CD8-positive, alpha-beta memory T cell (primary cell): ENCODE measurements at regions not wholly inside any gene's neighbourhood (a gene's known extent, or its start where the extent isn't known, plus 50 kb on each side); places are given as distances from the start of the nearest gene placed in this dataset.

ENCODE experiments used
- CTCF ChIA-PET: fragments of 350-600 bp; sonication (Branson Sonifier 250); formaldehyde crosslinking; loops from one replicate; lab custom pipeline; 2021; ENCODE audit warnings: antibody characterized with exemption; lab: Charles Lee
- POLR2A ChIA-PET: fragments of 350-600 bp; sonication (Branson Sonifier 250); formaldehyde crosslinking; loops from one replicate; lab custom pipeline; 2021; ENCODE audit warnings: antibody characterized with exemption; lab: Charles Lee
- DNase-seq, 5 donors: peaks; one replicate each; pipeline versions ENCODE4 v3.0.0 to v3.0.0-alpha.2; 2020 to 2022; ENCODE audit warnings: mixed read lengths in 1 of 5
- H3K27ac ChIP-seq: one replicate; pipeline ENCODE4 v1.7.0; 2013; ENCODE audit warnings: low read depth, mild to moderate bottlenecking, low read length, moderate library complexity
- H3K27me3 ChIP-seq: 2 replicates; pipeline ENCODE4 v1.7.0; 2013; ENCODE audit warnings: low read length, mild to moderate bottlenecking; ENCODE audit not compliant: insufficient read depth, poor library complexity, severe bottlenecking
- H3K36me3 ChIP-seq: 2 replicates; pipeline ENCODE4 v1.7.0; 2013; ENCODE audit warnings: mild to moderate bottlenecking, low read length, moderate library complexity; ENCODE audit not compliant: insufficient read depth
- H3K4me1 ChIP-seq: 2 replicates; pipeline ENCODE4 v1.7.0; 2013; ENCODE audit warnings: mild to moderate bottlenecking, low read length, moderate library complexity; ENCODE audit not compliant: insufficient read depth
- H3K4me3 ChIP-seq: 2 replicates; pipeline ENCODE4 v1.7.0; 2013; ENCODE audit warnings: mild to moderate bottlenecking, low read length
- H3K9me3 ChIP-seq: 2 replicates; pipeline ENCODE4 v1.7.0; 2013; ENCODE audit warnings: mild to moderate bottlenecking, low read length
- H3K27ac Mint-ChIP-seq, 8 donors: one replicate each; pipeline ENCODE4 v1.8.0; 2020 to 2021; ENCODE audit warnings: mixed read lengths in 8 of 8, mild to moderate bottlenecking in 6 of 8, inconsistent platforms in 3 of 8, moderate library complexity in 3 of 8
- H3K27me3 Mint-ChIP-seq, 2 donors: one replicate each; pipeline ENCODE4 v1.8.0; 2020 to 2021; ENCODE audit warnings: mixed read lengths in 2 of 2, mild to moderate bottlenecking in 1 of 2, moderate library complexity in 1 of 2
- H3K36me3 Mint-ChIP-seq, 3 donors: one replicate each; pipeline ENCODE4 v1.8.0; 2020 to 2021; ENCODE audit warnings: mixed read lengths in 3 of 3, inconsistent platforms in 1 of 3, mild to moderate bottlenecking in 1 of 3
- H3K4me1 Mint-ChIP-seq, 3 donors: one replicate each; pipeline ENCODE4 v1.8.0; 2020 to 2021; ENCODE audit warnings: mixed read lengths in 3 of 3, inconsistent platforms in 1 of 3, mild to moderate bottlenecking in 1 of 3
- H3K4me3 Mint-ChIP-seq, 7 donors: one replicate each; pipeline ENCODE4 v1.8.0; 2020 to 2021; ENCODE audit warnings: mixed read lengths in 7 of 7, mild to moderate bottlenecking in 6 of 7, moderate library complexity in 4 of 7, inconsistent platforms in 2 of 7
- H3K9me3 Mint-ChIP-seq, 5 donors: one replicate each; pipeline ENCODE4 v1.8.0; 2020 to 2022; ENCODE audit warnings: mixed read lengths in 5 of 5, mild to moderate bottlenecking in 3 of 5, moderate library complexity in 2 of 5, inconsistent platforms in 1 of 5

DNA sequence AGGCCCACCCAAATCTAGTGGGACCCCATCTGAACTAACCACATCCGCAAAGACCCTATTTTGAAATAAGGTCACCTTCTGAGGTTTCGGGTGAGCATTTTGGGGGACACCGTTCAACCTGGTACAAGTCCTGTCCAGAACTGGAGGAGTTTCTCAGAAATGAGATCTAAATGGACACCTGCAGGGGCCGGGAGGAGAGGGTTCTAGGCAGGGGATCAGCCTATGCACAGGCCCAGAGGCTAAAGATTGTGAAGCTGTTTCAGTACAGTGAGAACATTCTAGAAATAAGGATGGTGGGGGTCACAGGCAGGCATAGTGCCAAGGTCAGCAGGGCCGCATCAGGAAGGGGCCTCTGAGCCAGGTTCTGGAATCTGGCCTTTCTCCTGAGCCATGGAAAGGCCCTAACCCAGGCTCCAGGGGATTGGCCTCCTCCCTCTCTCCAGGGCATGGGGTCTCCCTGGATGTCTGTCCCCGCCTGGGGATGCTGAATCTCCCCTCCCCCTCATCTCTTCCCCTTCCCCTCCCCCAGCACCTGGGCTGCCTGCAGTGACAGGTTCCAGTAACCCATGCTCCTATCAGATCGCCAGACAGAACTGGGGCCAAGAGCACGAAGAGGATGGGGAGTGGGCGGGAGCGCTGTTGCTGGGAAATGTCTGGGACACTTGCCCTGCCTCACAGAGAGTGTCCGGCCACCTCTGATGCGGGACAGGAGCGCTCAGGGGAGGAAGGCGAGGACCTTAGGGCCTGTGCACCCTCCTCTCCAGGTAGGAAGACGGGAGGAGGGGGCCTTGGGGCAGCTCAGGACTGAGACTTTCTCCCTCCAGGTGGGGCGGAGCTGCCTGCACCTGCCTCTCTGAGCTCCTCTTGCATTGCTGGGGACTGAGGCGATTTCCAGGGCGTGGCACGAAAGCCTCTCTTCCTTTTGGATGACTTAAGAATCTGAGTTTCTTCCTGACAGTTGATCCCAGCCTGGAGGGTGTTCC is 321.4 kb upstream of the TNRC6C start:
- no peaks in the 10 kb centered on the region for H3K4me1 Mint-ChIP-seq
- Histone ChIP-seq H3K27ac (no peak overlapping the region), H3K4me1 (no peaks in the 10 kb centered on the region), H3K27me3 (no peaks in the 10 kb centered on the region), H3K9me3 (no peaks in the 10 kb centered on the region), H3K4me3 (no peak overlapping the region), H3K36me3 (no peaks in the 10 kb centered on the region)
- H3K36me3 Mint-ChIP-seq, result peaks cover 0 to 4% (median 0%) of the 10 kb centered on the region in 3 donors
- DNase-seq, result no peak
- ChIA-PET CTCF (no interaction called here), POLR2A (interaction anchor here (0.8 kb wide), 1 partner anchor 8 kb away, joined by 3 read pairs; no protein-coding TSS in a partner anchor)
- no peaks in the 10 kb centered on the region for H3K9me3 Mint-ChIP-seq
- H3K4me3 Mint-ChIP-seq, result no peak overlapping the region
- peaks cover 2 to 19% of the 10 kb centered on the region in 2 donors for H3K27me3 Mint-ChIP-seq
- H3K27ac Mint-ChIP-seq, result peak overlapping the region in 1 of 8 donors; percentile 68

DNA sequence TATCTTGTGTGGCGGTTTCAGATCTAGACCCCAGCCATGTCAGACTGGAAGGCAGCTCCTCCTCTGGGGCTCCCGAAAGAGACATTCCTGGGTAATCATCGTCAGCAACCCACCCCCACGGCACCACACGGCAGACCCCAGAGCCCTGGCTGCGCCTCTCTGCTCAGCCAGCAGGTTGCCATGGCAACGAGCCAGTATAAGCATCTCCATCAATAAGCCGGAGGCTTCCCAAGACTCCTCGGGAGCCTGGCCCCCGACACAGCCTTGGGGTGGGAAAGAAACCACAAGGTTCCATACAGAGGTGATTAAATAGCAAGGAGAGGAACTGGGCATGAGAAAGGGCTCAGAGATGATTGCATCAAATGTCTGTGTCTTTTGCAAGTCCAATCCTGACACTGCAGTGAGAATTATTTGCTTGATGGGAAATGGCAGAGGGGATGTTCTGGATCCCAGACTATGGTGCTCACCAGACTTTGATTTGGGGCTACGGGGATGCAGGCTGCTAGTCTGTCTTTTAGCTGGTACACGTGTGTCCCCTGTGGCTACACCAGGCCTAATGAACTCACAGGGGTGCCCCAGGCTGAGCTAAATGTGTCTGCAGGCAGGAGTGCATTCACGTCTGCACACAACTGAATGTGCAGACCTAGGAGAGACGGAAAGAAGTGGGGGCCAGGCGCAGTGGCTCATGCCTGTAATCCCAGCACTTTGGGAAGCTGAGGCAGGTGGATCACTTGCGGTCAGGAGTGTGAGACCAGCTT is 320.5 kb upstream of the TNRC6C start:
- DNase-seq, result no peak
- Mint-ChIP-seq H3K27me3 (peaks cover 2 to 19% of the 10 kb centered on the region in 2 donors), H3K36me3 (peaks cover 0 to 4% (median 0%) of the 10 kb centered on the region in 3 donors), H3K4me3 (no peak overlapping the region), H3K27ac (no peak overlapping the region), H3K4me1 (no peaks in the 10 kb centered on the region), H3K9me3 (no peaks in the 10 kb centered on the region)
- CTCF ChIA-PET, result no interaction called here
- no peaks in the 10 kb centered on the region for H3K4me1 ChIP-seq
- no peaks in the 10 kb centered on the region for H3K9me3 ChIP-seq
- H3K27ac ChIP-seq, result no peak overlapping the region
- POLR2A ChIA-PET, result no interaction called here
- H3K27me3 ChIP-seq, result no peaks in the 10 kb centered on the region
- no peaks in the 10 kb centered on the region for H3K36me3 ChIP-seq
- H3K4me3 ChIP-seq, result no peak overlapping the region

DNA sequence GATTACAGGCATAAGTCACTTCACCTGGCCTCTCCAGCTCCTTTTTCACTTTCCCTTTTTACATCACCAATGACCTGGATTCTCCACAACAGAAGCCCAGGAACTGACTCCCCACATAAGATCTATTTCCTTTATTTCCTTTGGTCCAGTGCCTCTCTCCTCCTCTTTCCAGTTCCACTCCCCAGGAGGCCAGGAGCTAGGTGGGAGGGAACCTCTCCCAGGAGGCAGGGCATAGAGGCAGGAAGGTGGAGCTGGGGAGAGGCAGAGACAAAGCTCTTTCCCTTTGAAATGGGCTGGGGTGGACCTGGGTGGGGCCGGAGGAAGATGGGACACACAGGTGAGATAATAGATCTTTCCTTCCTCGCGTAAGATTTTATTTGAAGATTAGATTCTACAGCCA is 318.3 kb upstream of the TNRC6C start:
- Histone ChIP-seq H3K27ac (no peak overlapping the region), H3K4me3 (no peak overlapping the region), H3K27me3 (no peaks in the 10 kb centered on the region), H3K9me3 (no peaks in the 10 kb centered on the region), H3K4me1 (peaks cover 8% of the 10 kb centered on the region), H3K36me3 (no peaks in the 10 kb centered on the region)
- peaks cover 2 to 15% of the 10 kb centered on the region in 2 donors for H3K27me3 Mint-ChIP-seq
- ChIA-PET POLR2A (no interaction called here), CTCF (no interaction called here)
- peak overlapping the region in 1 of 8 donors; percentile 27 for H3K27ac Mint-ChIP-seq
- peaks cover 4 to 11% (median 5%) of the 10 kb centered on the region in 3 donors for H3K4me1 Mint-ChIP-seq
- no peak overlapping the region for H3K4me3 Mint-ChIP-seq
- H3K9me3 Mint-ChIP-seq, result no peaks in the 10 kb centered on the region
- DNase-seq, result no peak
- H3K36me3 Mint-ChIP-seq, result peaks cover 0 to 4% (median 0%) of the 10 kb centered on the region in 3 donors

DNA sequence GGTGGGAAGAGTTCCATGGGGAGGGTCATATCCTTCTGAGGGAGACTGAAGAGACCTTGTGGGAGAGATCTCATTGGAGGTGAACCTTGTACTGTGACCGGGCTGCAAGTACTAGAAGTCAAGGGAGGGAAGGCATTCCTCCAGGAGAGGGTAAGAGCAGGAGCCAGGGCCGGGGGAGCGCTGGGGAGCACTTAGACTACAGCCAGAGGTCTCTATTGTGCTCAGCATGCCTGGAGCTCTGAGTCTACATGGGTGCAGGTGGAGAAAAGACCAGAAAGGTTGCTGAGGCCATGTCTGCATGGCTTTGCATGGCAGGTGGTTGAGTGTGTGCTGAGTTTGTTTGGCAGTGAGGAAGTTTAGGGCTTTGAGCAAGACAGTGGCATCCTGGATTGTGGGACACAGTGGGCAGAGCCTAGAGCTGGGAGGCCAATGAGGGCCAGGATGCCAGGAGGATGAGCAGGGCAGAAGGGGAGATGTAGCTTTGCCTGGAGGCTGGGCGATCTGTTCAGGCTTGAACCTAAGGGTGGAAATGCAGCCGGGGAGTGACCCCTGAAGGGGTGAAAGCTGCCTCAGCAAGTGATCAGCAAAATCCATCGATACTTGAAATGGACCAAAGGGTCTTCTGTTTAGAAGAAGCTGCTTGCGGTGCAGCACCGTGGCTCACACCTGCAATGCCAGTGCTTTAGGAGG is 317.4 kb upstream of the TNRC6C start:
- H3K4me1 ChIP-seq, result peaks cover 16% of the 10 kb centered on the region
- H3K4me3 ChIP-seq, result no peak overlapping the region

DNA sequence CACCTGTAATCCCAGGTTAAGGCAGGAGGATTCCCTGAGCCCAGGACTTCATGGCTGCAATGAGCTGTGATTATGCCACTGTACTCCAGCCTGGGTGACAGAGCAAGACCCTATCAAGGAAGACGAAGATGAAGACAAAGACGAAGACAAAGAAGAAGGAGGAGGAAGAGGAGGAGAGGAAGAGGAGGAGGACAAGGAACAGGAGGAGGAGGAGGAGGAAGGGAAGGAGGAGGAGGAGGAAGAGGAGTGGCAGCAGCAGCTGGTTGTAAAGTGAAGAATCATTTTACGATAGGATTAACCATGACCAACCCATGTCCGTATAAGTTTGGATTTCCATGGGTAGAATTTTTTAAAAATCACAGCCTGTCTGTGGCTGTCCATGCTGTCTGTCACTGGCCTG is 316.8 kb upstream of the TNRC6C start:
- no peaks in the 10 kb centered on the region for H3K36me3 Mint-ChIP-seq
- Histone ChIP-seq H3K9me3 (no peaks in the 10 kb centered on the region), H3K4me1 (peaks cover 21% of the 10 kb centered on the region), H3K36me3 (no peaks in the 10 kb centered on the region), H3K4me3 (no peak overlapping the region), H3K27me3 (no peaks in the 10 kb centered on the region), H3K27ac (no peak overlapping the region)
- POLR2A ChIA-PET, result no interaction called here
- no peaks in the 10 kb centered on the region for H3K9me3 Mint-ChIP-seq
- peak overlapping the region in 1 of 7 donors; percentile 30 for H3K4me3 Mint-ChIP-seq
- peaks cover 16 to 23% (median 17%) of the 10 kb centered on the region in 3 donors for H3K4me1 Mint-ChIP-seq
- CTCF ChIA-PET, result no interaction called here
- H3K27me3 Mint-ChIP-seq, result peaks cover 2 to 15% of the 10 kb centered on the region in 2 donors
- DNase-seq, result no peak
- peak overlapping the region in 1 of 8 donors; percentile 7 for H3K27ac Mint-ChIP-seq

More for the DNA sequence above, 317.4 kb upstream of the TNRC6C start:
- Histone ChIP-seq H3K36me3 (no peaks in the 10 kb centered on the region), H3K27me3 (no peaks in the 10 kb centered on the region), H3K9me3 (no peaks in the 10 kb centered on the region), H3K27ac (no peak overlapping the region)
- ChIA-PET POLR2A (no interaction called here), CTCF (no interaction called here)
- peaks cover 12 to 19% (median 12%) of the 10 kb centered on the region in 3 donors for H3K4me1 Mint-ChIP-seq
- peak overlapping the region in 1 of 8 donors; percentile 27 for H3K27ac Mint-ChIP-seq
- no peaks in the 10 kb centered on the region for H3K9me3 Mint-ChIP-seq
- peak overlapping the region in 1 of 7 donors; percentile 68 for H3K4me3 Mint-ChIP-seq
- H3K36me3 Mint-ChIP-seq, result no peaks in the 10 kb centered on the region
- DNase-seq, result no peak
- H3K27me3 Mint-ChIP-seq, result peaks cover 2 to 15% of the 10 kb centered on the region in 2 donors

DNA sequence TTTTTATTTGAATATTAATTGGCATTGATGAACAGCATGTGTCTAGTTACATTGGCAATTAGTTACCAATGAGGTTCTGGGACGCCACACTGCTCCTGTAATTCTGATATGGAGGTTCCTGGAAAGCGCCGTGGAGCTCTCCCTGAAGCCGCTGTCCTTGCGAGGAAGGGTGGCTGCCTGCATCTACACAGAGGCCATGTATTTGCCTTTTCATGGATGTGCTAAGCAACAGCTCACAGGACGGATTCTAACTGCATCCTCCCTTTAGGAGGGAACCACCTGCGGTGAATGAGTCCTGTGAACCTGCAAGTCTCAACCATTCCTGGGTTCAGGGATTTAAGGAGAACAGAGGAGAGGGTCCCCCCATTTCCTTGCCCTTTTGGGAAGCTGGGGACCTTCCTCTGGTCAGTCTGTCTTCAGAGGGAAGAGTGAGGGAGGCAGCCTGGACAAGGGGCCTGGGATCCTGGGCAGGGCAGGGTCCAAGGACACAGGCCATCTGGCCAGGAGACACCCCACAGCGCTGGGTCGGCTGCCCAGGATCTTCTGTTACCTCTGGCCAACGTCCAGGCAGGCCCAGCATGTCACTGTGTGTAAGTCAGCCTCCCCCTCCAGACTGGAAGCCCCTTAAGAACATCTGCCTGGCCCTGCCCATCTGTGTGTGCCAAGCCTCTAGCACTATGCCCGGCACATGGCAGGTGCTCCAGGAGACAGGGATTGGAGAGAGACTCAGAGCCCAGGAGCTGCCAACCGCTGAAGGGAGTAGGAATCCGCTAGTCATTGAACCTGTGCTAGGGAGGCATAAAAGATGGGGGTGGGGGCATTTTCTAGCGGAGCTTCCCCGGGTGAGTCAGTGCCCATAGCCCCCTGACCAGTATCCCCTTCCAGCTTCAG is 314.1 kb upstream of the TNRC6C start:
- Histone ChIP-seq H3K36me3 (no peaks in the 10 kb centered on the region), H3K27ac (no peak overlapping the region), H3K4me1 (peaks cover 21% of the 10 kb centered on the region), H3K4me3 (no peak overlapping the region), H3K9me3 (no peaks in the 10 kb centered on the region), H3K27me3 (no peaks in the 10 kb centered on the region)
- H3K27ac Mint-ChIP-seq, result peak overlapping the region in 5 of 8 donors; percentile 63 to 94 (median 92)
- DNase-seq, result no peak
- ChIA-PET POLR2A (interaction anchor here (0.7 to 1.1 kb wide), 2 partner anchors 8 to 314 kb away, joined by 3 to 15 read pairs; partner anchors contain the start of gene TNRC6C), CTCF (interaction anchor here (0.8 to 4.5 kb wide), 21 partner anchors 11 to 375 kb away, joined by 3 to 43 read pairs (median 3); no protein-coding TSS in a partner anchor)
- no peaks in the 10 kb centered on the region for H3K36me3 Mint-ChIP-seq
- H3K27me3 Mint-ChIP-seq, result peaks cover 2 to 6% of the 10 kb centered on the region in 2 donors
- no peaks in the 10 kb centered on the region for H3K9me3 Mint-ChIP-seq
- peaks cover 17 to 29% (median 26%) of the 10 kb centered on the region in 3 donors for H3K4me1 Mint-ChIP-seq
- H3K4me3 Mint-ChIP-seq, result peak overlapping the region; percentile 75 to 93 (median 89)
